ENCODE measurements at regions not wholly inside any gene's neighbourhood (a gene's known extent, or its start where the extent isn't known, plus 50 kb on each side); places are given as distances from the start of the nearest gene placed in this dataset.

DNA sequence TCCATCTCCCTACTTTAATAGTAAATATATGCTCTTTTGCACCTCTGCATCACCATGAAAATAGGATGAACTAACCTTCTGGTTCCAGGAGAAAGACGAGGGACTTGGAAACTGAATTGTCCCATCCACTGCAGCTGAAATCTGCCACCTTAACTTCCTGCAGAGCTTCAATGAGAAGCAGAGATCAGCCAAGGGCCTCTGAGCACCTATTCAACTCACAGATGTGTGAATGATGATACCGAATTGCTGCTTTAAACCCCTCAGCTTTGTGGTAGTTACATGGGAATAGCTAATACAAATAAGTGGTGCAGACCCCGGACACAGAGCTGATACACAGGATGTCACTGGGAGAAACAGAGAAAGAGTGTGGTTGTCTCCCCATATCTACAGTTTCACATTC lies 616.8 kb downstream of the NCAM2 start:
- Mint-ChIP-seq H3K9me3 (peaks cover 5% of the 10 kb centered on the region), H3K27me3 (no peaks in the 10 kb centered on the region), H3K27ac (no peak overlapping the region), H3K36me3 (ENCODE audit: low read depth) (no peaks in the 10 kb centered on the region), H3K4me1 (ENCODE audit: low read depth) (no peaks in the 10 kb centered on the region), H3K4me3 (no peak overlapping the region)
- no peaks in the 10 kb centered on the region for H3K27me3 ChIP-seq (ENCODE audit: control insufficient read depth in 1 of 2, insufficient read depth in 2 of 2, low read length in 2 of 2)
- intact Hi-C loops (cut with DNase I, micrococcal nuclease), result no loop called here
- ATAC-seq (ENCODE audit: poor library complexity) (no peak), DNase-seq (no peak)
- POLR2A ChIA-PET, result no interaction called here
- CTCF ChIA-PET, result no interaction called here
- H3K4me3 ChIP-seq (ENCODE audit: low read length), result no peak overlapping the region
- H3K9me3 ChIP-seq (ENCODE audit: control insufficient read depth in 1 of 2, insufficient read depth in 1 of 2, low read length in 2 of 2), result no peaks in the 10 kb centered on the region
- no peaks in the 10 kb centered on the region for H3K4me1 ChIP-seq (ENCODE audit: insufficient read depth, low read length)
- no peak overlapping the region for H3K27ac ChIP-seq (ENCODE audit: low read depth in 1 of 2, low read length in 2 of 2)
- no peaks in the 10 kb centered on the region for H3K36me3 ChIP-seq (ENCODE audit: insufficient read depth, low read length)
- TF ChIP-seq, protein P1, sequence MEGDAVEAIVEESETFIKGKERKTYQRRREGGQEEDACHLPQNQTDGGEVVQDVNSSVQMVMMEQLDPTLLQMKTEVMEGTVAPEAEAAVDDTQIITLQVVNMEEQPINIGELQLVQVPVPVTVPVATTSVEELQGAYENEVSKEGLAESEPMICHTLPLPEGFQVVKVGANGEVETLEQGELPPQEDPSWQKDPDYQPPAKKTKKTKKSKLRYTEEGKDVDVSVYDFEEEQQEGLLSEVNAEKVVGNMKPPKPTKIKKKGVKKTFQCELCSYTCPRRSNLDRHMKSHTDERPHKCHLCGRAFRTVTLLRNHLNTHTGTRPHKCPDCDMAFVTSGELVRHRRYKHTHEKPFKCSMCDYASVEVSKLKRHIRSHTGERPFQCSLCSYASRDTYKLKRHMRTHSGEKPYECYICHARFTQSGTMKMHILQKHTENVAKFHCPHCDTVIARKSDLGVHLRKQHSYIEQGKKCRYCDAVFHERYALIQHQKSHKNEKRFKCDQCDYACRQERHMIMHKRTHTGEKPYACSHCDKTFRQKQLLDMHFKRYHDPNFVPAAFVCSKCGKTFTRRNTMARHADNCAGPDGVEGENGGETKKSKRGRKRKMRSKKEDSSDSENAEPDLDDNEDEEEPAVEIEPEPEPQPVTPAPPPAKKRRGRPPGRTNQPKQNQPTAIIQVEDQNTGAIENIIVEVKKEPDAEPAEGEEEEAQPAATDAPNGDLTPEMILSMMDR (IDR thresholded peaks at IDR 0.05), result no peak

DNA sequence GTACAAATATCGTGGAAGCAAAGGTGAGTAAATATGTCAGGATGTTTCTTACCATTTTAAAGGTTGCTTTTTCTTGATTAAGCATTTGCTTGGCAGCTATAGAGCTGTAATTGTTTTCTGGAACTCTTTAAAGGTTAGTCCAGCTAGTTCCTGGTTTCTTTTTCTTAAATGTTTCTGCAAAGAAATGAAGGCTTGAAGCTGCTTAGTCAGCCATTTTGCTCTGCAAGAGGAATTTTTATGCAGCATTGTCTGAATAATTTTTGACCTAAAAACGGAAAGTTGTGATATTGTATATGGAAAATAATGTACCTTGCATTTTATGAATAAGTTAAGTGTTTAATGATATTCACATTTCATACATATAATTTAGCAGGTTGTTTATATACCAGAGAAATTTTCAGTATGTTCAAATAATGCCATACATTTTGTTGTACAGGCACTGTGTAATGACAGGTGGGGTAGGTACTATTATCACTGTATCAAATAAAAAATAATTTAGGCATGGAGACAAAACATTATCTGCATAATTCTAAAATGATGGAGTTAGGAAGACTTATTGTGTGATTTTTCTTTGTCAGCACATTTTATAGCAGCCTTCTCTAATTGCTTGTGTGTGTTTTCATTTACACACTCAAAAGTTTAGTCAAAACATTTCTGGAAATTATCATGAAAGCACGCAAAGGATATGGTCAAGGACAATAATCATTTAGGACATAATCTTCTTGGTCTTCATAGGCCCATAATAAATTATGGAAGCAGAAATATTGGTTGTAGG lies 624.4 kb downstream of the NCAM2 start:
- no peak overlapping the region for H3K27ac ChIP-seq (ENCODE audit: low read depth in 1 of 2, low read length in 2 of 2)
- ChIA-PET POLR2A (no interaction called here), CTCF (no interaction called here)
- H3K9me3 ChIP-seq (ENCODE audit: control insufficient read depth in 1 of 2, insufficient read depth in 1 of 2, low read length in 2 of 2), result no peaks in the 10 kb centered on the region
- Mint-ChIP-seq H3K9me3 (peaks cover 8% of the 10 kb centered on the region), H3K27ac (no peak overlapping the region), H3K4me3 (no peak overlapping the region), H3K36me3 (ENCODE audit: low read depth) (no peaks in the 10 kb centered on the region), H3K27me3 (no peaks in the 10 kb centered on the region), H3K4me1 (ENCODE audit: low read depth) (no peaks in the 10 kb centered on the region)
- no peaks in the 10 kb centered on the region for H3K36me3 ChIP-seq (ENCODE audit: insufficient read depth, low read length)
- intact Hi-C loops (cut with DNase I, micrococcal nuclease), result no loop called here
- ATAC-seq (ENCODE audit: poor library complexity) (no peak), DNase-seq (no peak)
- TF ChIP-seq, protein P1 (IDR thresholded peaks at IDR 0.05), result no peak
- H3K4me3 ChIP-seq (ENCODE audit: low read length), result no peak overlapping the region
- no peaks in the 10 kb centered on the region for H3K4me1 ChIP-seq (ENCODE audit: insufficient read depth, low read length)
- H3K27me3 ChIP-seq (ENCODE audit: control insufficient read depth in 1 of 2, insufficient read depth in 2 of 2, low read length in 2 of 2), result no peaks in the 10 kb centered on the region

DNA sequence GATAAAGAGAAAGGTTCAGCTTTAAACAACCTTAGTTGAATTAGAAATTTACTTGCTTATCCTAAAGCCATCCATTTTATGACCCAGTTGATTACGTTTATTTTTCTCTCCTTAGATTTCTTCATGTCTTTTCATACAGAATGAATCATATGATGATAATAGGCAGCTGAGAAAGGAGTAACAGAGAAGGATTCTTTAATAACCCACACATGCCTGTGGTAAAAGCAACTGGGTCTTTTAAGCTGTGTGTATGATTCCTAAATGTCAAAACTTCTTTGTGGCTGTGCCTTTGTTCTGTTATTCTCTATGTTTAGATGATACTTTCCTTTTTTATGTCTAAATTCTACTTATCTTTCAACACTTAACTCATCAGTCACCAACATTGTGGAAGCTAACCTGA lies 626.5 kb downstream of the NCAM2 start:
- no peak overlapping the region for H3K27ac Mint-ChIP-seq
- H3K36me3 Mint-ChIP-seq (ENCODE audit: low read depth), result no peaks in the 10 kb centered on the region
- ChIA-PET CTCF (no interaction called here), POLR2A (no interaction called here)
- Histone ChIP-seq H3K4me3 (ENCODE audit: low read length) (no peak overlapping the region), H3K9me3 (ENCODE audit: control insufficient read depth in 1 of 2, insufficient read depth in 1 of 2, low read length in 2 of 2) (no peaks in the 10 kb centered on the region), H3K27ac (ENCODE audit: low read depth in 1 of 2, low read length in 2 of 2) (no peak overlapping the region), H3K27me3 (ENCODE audit: control insufficient read depth in 1 of 2, insufficient read depth in 2 of 2, low read length in 2 of 2) (no peaks in the 10 kb centered on the region), H3K36me3 (ENCODE audit: insufficient read depth, low read length) (no peaks in the 10 kb centered on the region), H3K4me1 (ENCODE audit: insufficient read depth, low read length) (no peaks in the 10 kb centered on the region)
- intact Hi-C loops (cut with DNase I, micrococcal nuclease), result no loop called here
- peaks cover 8% of the 10 kb centered on the region for H3K9me3 Mint-ChIP-seq
- no peaks in the 10 kb centered on the region for H3K27me3 Mint-ChIP-seq
- TF ChIP-seq, protein P1 (IDR thresholded peaks at IDR 0.05), result no peak
- ATAC-seq (ENCODE audit: poor library complexity), result no peak
- no peaks in the 10 kb centered on the region for H3K4me1 Mint-ChIP-seq (ENCODE audit: low read depth)
- H3K4me3 Mint-ChIP-seq, result no peak overlapping the region
- no peak for DNase-seq

All from CD4-positive, alpha-beta T cell (primary cell).